Neural cell (in vitro differentiated cells): ENCODE measurements at regions not wholly inside any gene's neighbourhood (a gene's known extent, or its start where the extent isn't known, plus 50 kb on each side); places are given as distances from the start of the nearest gene placed in this dataset.

Experiments
- H2AFZ ChIP-seq: fragments of 200-600, 300-800 bp; sonication (generic), shearing (Covaris generic); 2 replicates; pipeline ENCODE4 v1.6.0; 2014; ENCODE audit warnings: low read depth, mild to moderate bottlenecking, antibody characterized with exemption, low read length, moderate library complexity
- H3F3A ChIP-seq: fragments of 200-600 bp; shearing (Covaris generic); 2 replicates; pipeline ENCODE4 v1.6.1; 2016; ENCODE audit warnings: mild to moderate bottlenecking, moderate library complexity, mixed read lengths, antibody characterized with exemption, low read length; ENCODE audit not compliant: insufficient read depth, poor library complexity, severe bottlenecking
- H3K27ac ChIP-seq: fragments of 200-600, 300-800 bp; sonication (generic), shearing (Covaris generic); 2 replicates; pipeline ENCODE4 v1.5.1; 2014; ENCODE audit warnings: mild to moderate bottlenecking, low read length, moderate library complexity
- H3K27me3 ChIP-seq: fragments of 300-800, 200-600 bp; sonication (generic), shearing (Covaris generic); 2 replicates; pipeline ENCODE4 v1.6.0; 2014; ENCODE audit warnings: mild to moderate bottlenecking, low read depth, low read length, moderate library complexity; ENCODE audit not compliant: insufficient read depth
- H3K36me3 ChIP-seq: fragments of 300-800, 200-600 bp; sonication (generic), shearing (Covaris generic); 2 replicates; pipeline ENCODE4 v1.5.1; 2014; ENCODE audit warnings: mild to moderate bottlenecking, antibody characterized with exemption, low read length, moderate library complexity; ENCODE audit not compliant: insufficient read depth
- H3K4me2 ChIP-seq: fragments of 300-800, 200-600 bp; sonication (generic), shearing (Covaris generic); 2 replicates; pipeline ENCODE4 v1.6.0; 2014; ENCODE audit warnings: mild to moderate bottlenecking, low read length
- H3K4me3 ChIP-seq: fragments of 300-800, 200-600 bp; sonication (generic), shearing (Covaris generic); 2 replicates; pipeline ENCODE4 v1.5.1; 2014; ENCODE audit warnings: mild to moderate bottlenecking, low read length, moderate library complexity
- H3K79me2 ChIP-seq: fragments of 200-600 bp; shearing (Covaris generic); replicated peaks from 2 replicates; pipeline ENCODE4 v1.6.0; 2014; ENCODE audit warnings: mild to moderate bottlenecking, low read length, moderate library complexity; ENCODE audit not compliant: insufficient read depth
- H3K9ac ChIP-seq: fragments of 300-800, 200-600 bp; sonication (generic), shearing (Covaris generic); 2 replicates; pipeline ENCODE4 v1.6.1; 2016; ENCODE audit warnings: mild to moderate bottlenecking, low read length, mixed read lengths
- H3K9me2 ChIP-seq: fragments of 200-600 bp; shearing (Covaris generic); 2 replicates; pipeline ENCODE4 v1.6.1; 2016; ENCODE audit warnings: mild to moderate bottlenecking, low read length, mixed read lengths; ENCODE audit not compliant: insufficient read depth
- H3K9me3 ChIP-seq: fragments of 200-600, 300-800 bp; sonication (generic), shearing (Covaris generic); 2 replicates; pipeline ENCODE4 v1.6.1; 2016; ENCODE audit warnings: mild to moderate bottlenecking, mixed run types, low read length, moderate library complexity, mixed read lengths
- H4K20me1 ChIP-seq: fragments of 200-600 bp; shearing (Covaris generic); 2 replicates; pipeline ENCODE4 v1.6.1; 2016; ENCODE audit warnings: mild to moderate bottlenecking, mixed run types; ENCODE audit not compliant: insufficient read depth
- CTCF ChIP-seq: fragments of 450-650 bp; IDR thresholded peaks from 2 replicates; pipeline ENCODE4 v1.5.1; 2014; ENCODE audit warnings: antibody characterized with exemption, mild to moderate bottlenecking, moderate library complexity; ENCODE audit not compliant: poor library complexity, severe bottlenecking
- EP300 ChIP-seq: fragments of 450-650 bp; conservative IDR thresholded peaks from 2 replicates; pipeline ENCODE4 v1.6.1; 2014; ENCODE audit warnings: antibody characterized with exemption, mild to moderate bottlenecking, moderate library complexity; ENCODE audit not compliant: poor library complexity, severe bottlenecking
- EZH2 ChIP-seq: fragments of 200-600, 300-800 bp; shearing (Covaris generic), sonication (generic); IDR thresholded peaks from 2 replicates; pipeline ENCODE4 v1.6.1; 2014; ENCODE audit warnings: antibody characterized with exemption, low read length, borderline replicate concordance, mild to moderate bottlenecking; ENCODE audit not compliant: insufficient read depth, poor library complexity, severe bottlenecking
- MXI1 ChIP-seq: fragments of 450-650 bp; conservative IDR thresholded peaks from 2 replicates; pipeline ENCODE4 v1.6.1; 2014; ENCODE audit warnings: antibody characterized with exemption, mild to moderate bottlenecking; ENCODE audit not compliant: poor library complexity, severe bottlenecking
- POLR2AphosphoS5 ChIP-seq: IDR thresholded peaks from 2 replicates; pipeline ENCODE4 v1.6.1; 2012
- RAD21 ChIP-seq: fragments of 450-650 bp; conservative IDR thresholded peaks from 2 replicates; pipeline ENCODE4 v1.6.1; 2014; ENCODE audit warnings: antibody characterized with exemption, mild to moderate bottlenecking, moderate library complexity
- SMC3 ChIP-seq: fragments of 450-650 bp; conservative IDR thresholded peaks from 2 replicates; pipeline ENCODE4 v1.6.1; 2014; ENCODE audit warnings: antibody characterized with exemption, mild to moderate bottlenecking, moderate library complexity; ENCODE audit not compliant: poor library complexity
- TAF1 ChIP-seq: IDR thresholded peaks from 2 replicates; pipeline ENCODE4 v1.6.1; 2012; ENCODE audit warnings: low read depth
- TF ChIP-seq, protein P1 (sequence below): IDR thresholded peaks from 2 replicates; pipeline ENCODE4 v1.6.1; 2012; ENCODE audit warnings: borderline replicate concordance

GRCh38 chr2:123737371-123737770, 287.7 kb upstream of the CNTNAP5 start:
- Histone ChIP-seq H3K27ac (no peak overlapping the region), H3K4me3 (no peak overlapping the region), H3K79me2 (no peaks in the 10 kb centered on the region), H3K9me3 (no peaks in the 10 kb centered on the region), H3F3A (no peaks in the 10 kb centered on the region), H3K9ac (no peak overlapping the region), H2AFZ (no peak overlapping the region), H3K9me2 (no peaks in the 10 kb centered on the region), H3K4me2 (no peak overlapping the region), H3K27me3 (no peaks in the 10 kb centered on the region), H4K20me1 (no peaks in the 10 kb centered on the region), H3K36me3 (no peaks in the 10 kb centered on the region)
- no peak for TF ChIP-seq SMC3

DNA sequence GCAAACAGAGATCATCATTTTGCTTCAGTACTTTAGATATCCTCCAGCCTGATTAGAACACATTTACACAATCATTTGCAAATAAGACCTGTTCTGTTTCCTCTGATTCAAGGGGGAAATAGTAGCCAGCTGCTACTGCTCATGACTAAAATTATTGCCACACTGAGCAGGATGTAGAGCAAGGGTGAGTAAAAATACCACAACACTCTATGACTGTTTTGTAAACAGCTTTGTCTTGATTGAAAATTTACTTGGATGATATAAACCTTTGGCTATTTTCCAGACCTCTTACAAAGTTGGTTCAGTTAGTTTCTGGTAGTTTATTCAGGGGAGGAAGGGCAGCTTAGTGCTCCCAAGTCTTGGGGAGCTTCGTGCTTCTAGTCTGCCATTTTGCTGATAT, 286.4 kb upstream of the CNTNAP5 start:
- TF ChIP-seq MXI1 = no peak
- no peak for TF ChIP-seq RAD21
- no peak for TF ChIP-seq SMC3
- no peak for TF ChIP-seq EP300
- H3F3A ChIP-seq = no peaks in the 10 kb centered on the region
- no peak overlapping the region for H2AFZ ChIP-seq

DNA sequence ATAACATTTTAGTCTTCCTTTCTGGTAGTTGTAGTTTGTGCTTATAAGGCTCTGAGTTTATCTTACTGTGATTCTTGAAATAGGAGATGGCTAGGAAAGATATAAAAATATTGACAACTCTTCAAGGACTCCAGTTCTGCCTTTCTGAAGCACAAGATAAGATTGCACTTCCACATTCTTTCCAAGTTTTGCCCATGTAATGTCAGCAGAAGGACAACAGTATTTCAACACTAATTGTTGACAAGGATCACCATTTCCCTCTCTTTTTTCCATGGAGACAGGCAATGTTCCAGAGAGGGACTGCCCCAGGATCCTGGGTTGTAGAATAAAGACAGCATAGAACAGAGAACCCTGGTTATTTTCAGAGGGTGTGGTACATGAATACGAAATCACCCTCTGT, 279.1 kb upstream of the CNTNAP5 start:
- Histone ChIP-seq H3K27me3 (no peaks in the 10 kb centered on the region), H3K9me2 (no peaks in the 10 kb centered on the region), H3K9ac (no peak overlapping the region), H3K27ac (no peak overlapping the region), H3K36me3 (no peaks in the 10 kb centered on the region), H3K9me3 (no peaks in the 10 kb centered on the region), H3F3A (no peaks in the 10 kb centered on the region), H3K79me2 (no peaks in the 10 kb centered on the region), H3K4me3 (no peak overlapping the region), H3K4me2 (no peak overlapping the region), H4K20me1 (no peaks in the 10 kb centered on the region), H2AFZ (no peak overlapping the region)
- no peak for TF ChIP-seq TAF1
- TF ChIP-seq, protein P1, sequence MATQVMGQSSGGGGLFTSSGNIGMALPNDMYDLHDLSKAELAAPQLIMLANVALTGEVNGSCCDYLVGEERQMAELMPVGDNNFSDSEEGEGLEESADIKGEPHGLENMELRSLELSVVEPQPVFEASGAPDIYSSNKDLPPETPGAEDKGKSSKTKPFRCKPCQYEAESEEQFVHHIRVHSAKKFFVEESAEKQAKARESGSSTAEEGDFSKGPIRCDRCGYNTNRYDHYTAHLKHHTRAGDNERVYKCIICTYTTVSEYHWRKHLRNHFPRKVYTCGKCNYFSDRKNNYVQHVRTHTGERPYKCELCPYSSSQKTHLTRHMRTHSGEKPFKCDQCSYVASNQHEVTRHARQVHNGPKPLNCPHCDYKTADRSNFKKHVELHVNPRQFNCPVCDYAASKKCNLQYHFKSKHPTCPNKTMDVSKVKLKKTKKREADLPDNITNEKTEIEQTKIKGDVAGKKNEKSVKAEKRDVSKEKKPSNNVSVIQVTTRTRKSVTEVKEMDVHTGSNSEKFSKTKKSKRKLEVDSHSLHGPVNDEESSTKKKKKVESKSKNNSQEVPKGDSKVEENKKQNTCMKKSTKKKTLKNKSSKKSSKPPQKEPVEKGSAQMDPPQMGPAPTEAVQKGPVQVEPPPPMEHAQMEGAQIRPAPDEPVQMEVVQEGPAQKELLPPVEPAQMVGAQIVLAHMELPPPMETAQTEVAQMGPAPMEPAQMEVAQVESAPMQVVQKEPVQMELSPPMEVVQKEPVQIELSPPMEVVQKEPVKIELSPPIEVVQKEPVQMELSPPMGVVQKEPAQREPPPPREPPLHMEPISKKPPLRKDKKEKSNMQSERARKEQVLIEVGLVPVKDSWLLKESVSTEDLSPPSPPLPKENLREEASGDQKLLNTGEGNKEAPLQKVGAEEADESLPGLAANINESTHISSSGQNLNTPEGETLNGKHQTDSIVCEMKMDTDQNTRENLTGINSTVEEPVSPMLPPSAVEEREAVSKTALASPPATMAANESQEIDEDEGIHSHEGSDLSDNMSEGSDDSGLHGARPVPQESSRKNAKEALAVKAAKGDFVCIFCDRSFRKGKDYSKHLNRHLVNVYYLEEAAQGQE = no peak
- no peak for TF ChIP-seq EZH2
- TF ChIP-seq SMC3 = no peak
- TF ChIP-seq POLR2AphosphoS5 = no peak
- TF ChIP-seq MXI1 = no peak
- TF ChIP-seq RAD21 = no peak
- no peak for TF ChIP-seq EP300
- TF ChIP-seq CTCF = no peak

More for the DNA sequence above, 286.4 kb upstream of the CNTNAP5 start:
- no peaks in the 10 kb centered on the region for H3K36me3 ChIP-seq
- H3K9ac ChIP-seq = no peak overlapping the region
- H3K27me3 ChIP-seq = no peaks in the 10 kb centered on the region
- H3K79me2 ChIP-seq = no peaks in the 10 kb centered on the region
- H3K4me3 ChIP-seq = no peak overlapping the region
- H3K27ac ChIP-seq = no peak overlapping the region
- no peak overlapping the region for H3K4me2 ChIP-seq
- no peaks in the 10 kb centered on the region for H4K20me1 ChIP-seq
- no peaks in the 10 kb centered on the region for H3K9me3 ChIP-seq
- no peaks in the 10 kb centered on the region for H3K9me2 ChIP-seq
